Stimulated activated effector memory CD8-positive, alpha-beta T cell treated with anti-CD3 and anti-CD28 coated beads, Interleukin-12 subunit alpha, Interleukin-12 subunit beta, amount 100 ng/mL, for 72 hours (primary cell): ENCODE measurements at regions not wholly inside any gene's neighbourhood (a gene's known extent, or its start where the extent isn't known, plus 50 kb on each side); places are given as distances from the start of the nearest gene placed in this dataset.
A peak's percentile ranks its signal among the peaks of the same experiment; 100 is the strongest.

Source experiments
- ATAC-seq: fragments of 150-1000 bp; cut with Tn5 transposase; 2 replicates; pipeline ENCODE4 v1.10.0; 2021
- DNase-seq, 2 donors: peaks; one replicate each; pipeline ENCODE4 v3.0.0; 2021 to 2022; ENCODE audit warnings: low spot score in 2 of 2
- H3K27ac Mint-ChIP-seq: one replicate; pipeline ENCODE4 v1.8.0; 2022; ENCODE audit warnings: mild to moderate bottlenecking, mixed read lengths
- H3K36me3 Mint-ChIP-seq: one replicate; pipeline ENCODE4 v1.8.0; 2022; ENCODE audit warnings: mild to moderate bottlenecking, mixed read lengths
- H3K4me1 Mint-ChIP-seq: one replicate; pipeline ENCODE4 v1.8.0; 2022; ENCODE audit warnings: mixed read lengths
- H3K4me3 Mint-ChIP-seq: one replicate; pipeline ENCODE4 v1.8.0; 2022; ENCODE audit warnings: mild to moderate bottlenecking, mixed read lengths
- H3K9me3 Mint-ChIP-seq: one replicate; pipeline ENCODE4 v1.8.0; 2022; ENCODE audit warnings: mixed read lengths

DNA sequence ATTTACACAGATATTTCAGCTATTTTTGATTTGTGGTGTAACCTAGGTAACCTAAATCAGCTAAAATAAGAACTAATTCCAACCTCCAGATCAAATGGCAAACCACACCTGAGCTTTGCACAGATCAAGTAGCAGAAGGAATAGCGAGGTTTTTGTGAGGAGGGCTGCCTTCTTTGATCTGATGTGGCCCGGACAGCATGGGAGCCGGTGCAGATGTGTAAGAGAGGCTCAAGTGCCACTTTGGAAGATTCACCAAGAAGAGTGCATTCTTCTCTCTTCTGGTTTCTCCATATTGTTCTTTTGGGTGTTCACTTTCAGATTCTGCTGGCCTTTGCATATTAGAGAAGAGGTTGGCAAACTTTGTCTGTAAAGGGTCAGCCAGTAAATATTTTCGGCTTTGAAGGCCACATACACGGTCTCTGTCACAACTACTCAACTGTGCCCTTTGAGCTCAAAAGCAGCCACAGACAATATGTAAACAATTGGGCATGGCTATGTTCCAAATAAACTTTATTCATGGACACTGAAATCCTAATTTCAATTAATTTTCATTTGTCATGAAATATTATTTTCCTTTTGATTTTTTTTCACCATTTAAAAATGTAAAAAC is 78.9 kb upstream of the FAM9C start:
- ATAC-seq (no peak), DNase-seq (no peak)
- no peaks in the 10 kb centered on the region for H3K9me3 Mint-ChIP-seq
- peak overlapping the region; percentile 76 for H3K27ac Mint-ChIP-seq
- H3K36me3 Mint-ChIP-seq = no peaks in the 10 kb centered on the region
- peak overlapping the region; percentile 38 for H3K4me3 Mint-ChIP-seq
- peaks cover 25% of the 10 kb centered on the region for H3K4me1 Mint-ChIP-seq

GRCh38 chrX:13121020-13121555 is 76.7 kb upstream of the FAM9C start:
- ATAC-seq (no peak), DNase-seq (no peak)
- peaks cover 3% of the 10 kb centered on the region for H3K9me3 Mint-ChIP-seq
- no peak overlapping the region for H3K27ac Mint-ChIP-seq
- no peak overlapping the region for H3K4me3 Mint-ChIP-seq
- peaks cover 20% of the 10 kb centered on the region for H3K4me1 Mint-ChIP-seq
- H3K36me3 Mint-ChIP-seq = no peaks in the 10 kb centered on the region

DNA sequence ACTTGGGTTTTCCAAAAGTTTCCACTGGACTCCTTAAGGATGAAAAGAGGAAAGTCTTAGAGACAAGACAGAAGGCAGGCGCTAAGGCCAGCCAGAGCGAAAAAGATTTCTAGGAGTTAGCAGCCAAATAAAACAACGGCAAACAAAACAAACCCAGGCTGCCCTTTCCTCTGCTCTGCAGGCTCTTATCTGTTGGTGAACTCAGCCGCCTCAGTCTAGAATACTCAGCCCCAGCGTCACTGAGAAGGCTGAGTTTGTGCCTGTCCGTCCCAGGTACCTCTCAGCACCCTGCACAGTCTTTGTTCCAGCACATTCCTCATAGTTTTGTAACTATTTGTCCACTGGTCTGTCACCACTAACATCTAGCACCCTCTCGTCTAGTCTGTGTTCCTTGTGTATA is 75.6 kb upstream of the FAM9C start:
- Mint-ChIP-seq H3K9me3 (peaks cover 3% of the 10 kb centered on the region), H3K27ac (no peak overlapping the region), H3K4me1 (peaks cover 20% of the 10 kb centered on the region), H3K36me3 (no peaks in the 10 kb centered on the region), H3K4me3 (no peak overlapping the region)
- no peak for DNase-seq
- ATAC-seq = no peak

DNA sequence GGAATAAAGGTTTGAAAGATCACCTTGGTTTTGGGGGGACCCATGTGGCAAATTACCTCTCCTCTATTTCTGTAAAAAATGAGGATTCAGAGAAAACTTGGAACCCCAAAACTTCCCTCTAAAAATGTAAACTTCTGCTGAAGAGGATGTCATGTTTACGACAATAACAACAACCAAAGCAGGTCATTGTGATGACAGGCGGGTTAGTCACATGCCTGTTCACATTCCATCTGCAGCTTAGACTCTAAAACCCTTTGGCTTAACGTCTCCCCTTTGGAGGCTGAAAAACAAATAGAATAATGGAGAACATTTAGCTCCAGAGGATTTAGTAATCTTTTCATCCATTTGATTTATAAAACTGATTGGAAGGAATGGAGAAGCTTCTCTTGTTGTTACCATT is 75.0 kb upstream of the FAM9C start:
- Mint-ChIP-seq H3K36me3 (no peaks in the 10 kb centered on the region), H3K4me1 (peaks cover 15% of the 10 kb centered on the region), H3K4me3 (no peak overlapping the region), H3K27ac (no peak overlapping the region), H3K9me3 (peaks cover 3% of the 10 kb centered on the region)
- DNase-seq (no peak), ATAC-seq (no peak)

DNA sequence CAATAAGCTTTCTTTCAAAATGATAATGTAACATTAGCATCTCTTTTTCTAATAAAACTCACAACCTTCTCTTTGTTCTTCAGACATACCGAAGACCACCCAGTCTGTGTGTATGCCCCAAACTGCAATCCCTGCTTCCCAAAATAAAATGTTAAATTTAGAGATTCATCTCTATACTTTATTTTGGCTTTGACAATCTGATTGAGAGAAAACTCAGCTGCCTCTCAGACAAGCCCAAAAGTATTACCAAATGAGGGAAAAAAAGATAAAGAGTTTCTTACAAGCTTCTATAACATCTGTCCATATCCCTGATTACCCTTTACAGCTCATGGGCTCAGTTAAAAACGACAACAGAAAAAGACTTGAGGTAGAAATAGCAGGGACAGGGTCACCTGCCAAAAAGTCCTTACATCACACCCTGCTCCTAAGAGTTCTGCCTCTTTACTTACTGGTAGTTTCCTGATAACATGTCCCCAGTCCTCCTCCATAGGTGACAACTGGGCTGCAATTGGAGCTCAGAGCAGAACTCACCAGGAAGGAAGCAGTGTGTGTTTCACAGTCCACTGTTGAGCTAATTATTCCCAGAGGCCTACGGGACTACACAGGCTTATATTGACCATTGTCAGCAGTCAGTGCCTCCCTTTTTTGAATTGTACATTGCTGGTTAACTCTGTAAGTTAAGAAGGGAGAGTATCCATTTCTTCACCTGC is 70.9 kb upstream of the FAM9C start:
- DNase-seq (no peak), ATAC-seq (no peak)
- peaks cover 3% of the 10 kb centered on the region for H3K9me3 Mint-ChIP-seq
- no peaks in the 10 kb centered on the region for H3K4me1 Mint-ChIP-seq
- H3K27ac Mint-ChIP-seq = no peak overlapping the region
- H3K4me3 Mint-ChIP-seq = no peak overlapping the region
- no peaks in the 10 kb centered on the region for H3K36me3 Mint-ChIP-seq

GRCh38 chrX:13112499-13112898 is 68.1 kb upstream of the FAM9C start:
- ATAC-seq (no peak), DNase-seq (no peak)
- Mint-ChIP-seq H3K4me1 (no peaks in the 10 kb centered on the region), H3K4me3 (no peak overlapping the region), H3K9me3 (peaks cover 3% of the 10 kb centered on the region), H3K36me3 (no peaks in the 10 kb centered on the region), H3K27ac (no peak overlapping the region)

DNA sequence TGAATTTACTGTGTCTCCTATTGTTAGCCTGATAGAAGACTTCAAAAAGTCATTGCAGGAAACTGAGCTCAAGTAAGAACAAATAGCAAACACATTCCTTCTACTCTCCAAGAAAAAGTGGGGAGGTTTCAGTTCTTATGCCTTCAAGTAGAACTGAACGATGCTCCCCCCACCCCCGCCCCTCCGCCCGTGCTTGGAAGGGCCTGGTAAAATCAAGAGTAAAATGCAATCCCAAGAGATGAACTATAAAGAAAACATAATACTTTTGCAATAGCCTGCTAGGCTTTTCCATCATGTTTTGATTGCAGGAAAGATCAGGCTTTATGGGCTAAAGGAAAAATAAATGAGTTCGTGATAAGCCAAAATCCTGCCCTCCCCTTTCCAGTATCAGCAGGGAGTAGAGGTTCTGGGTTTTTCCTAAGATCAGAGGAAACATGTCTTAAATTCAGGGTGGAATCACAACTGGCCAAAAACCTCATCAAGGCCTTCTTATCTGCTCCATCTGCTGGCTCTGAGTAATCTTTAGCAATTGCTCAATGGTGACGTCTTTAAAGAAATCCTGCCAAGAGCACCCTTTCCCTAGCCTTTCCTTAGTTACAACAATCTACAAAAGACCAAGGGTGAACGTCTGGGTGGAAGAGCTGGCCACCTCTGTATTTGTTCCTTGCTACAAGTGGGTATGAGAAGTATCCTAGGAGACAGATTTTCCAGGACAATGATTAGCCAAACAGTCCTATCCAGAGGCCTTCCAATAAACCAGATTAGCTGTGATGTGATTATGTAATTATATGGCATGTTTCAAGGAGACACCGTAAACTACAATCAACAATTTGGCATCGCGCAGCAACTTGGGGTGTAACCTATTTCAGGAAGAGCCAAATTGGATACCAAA is 66.3 kb upstream of the FAM9C start:
- no peaks in the 10 kb centered on the region for H3K4me1 Mint-ChIP-seq
- DNase-seq = no peak
- no peak overlapping the region for H3K27ac Mint-ChIP-seq
- no peak for ATAC-seq
- no peaks in the 10 kb centered on the region for H3K36me3 Mint-ChIP-seq
- H3K9me3 Mint-ChIP-seq = no peaks in the 10 kb centered on the region
- H3K4me3 Mint-ChIP-seq = no peak overlapping the region

DNA sequence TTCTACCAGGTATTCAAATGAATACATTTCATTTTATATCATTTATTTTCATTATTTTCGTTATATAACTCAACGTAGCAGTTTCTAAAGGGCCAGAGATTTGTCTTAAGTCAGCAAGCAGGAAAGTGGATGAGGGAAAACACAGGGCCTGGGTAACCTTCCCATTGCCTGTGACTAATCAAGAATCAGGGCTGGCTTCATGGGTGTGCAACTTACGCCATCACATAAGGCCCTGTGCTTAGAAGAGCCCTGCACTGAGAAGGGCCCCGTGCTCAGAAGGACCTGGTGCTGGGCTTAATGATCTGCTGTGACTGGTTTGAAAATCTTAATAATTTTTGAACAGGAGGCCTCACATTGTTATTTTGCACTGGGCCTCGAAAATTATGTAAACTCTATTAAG is 65.4 kb upstream of the FAM9C start:
- DNase-seq (no peak), ATAC-seq (no peak)
- H3K9me3 Mint-ChIP-seq = no peaks in the 10 kb centered on the region
- H3K36me3 Mint-ChIP-seq = no peaks in the 10 kb centered on the region
- no peaks in the 10 kb centered on the region for H3K4me1 Mint-ChIP-seq
- H3K4me3 Mint-ChIP-seq = no peak overlapping the region
- no peak overlapping the region for H3K27ac Mint-ChIP-seq

- H3K36me3 Mint-ChIP-seq = no peaks in the 10 kb centered on the region
- DNase-seq (no peak), ATAC-seq (no peak)
- no peak overlapping the region for H3K4me3 Mint-ChIP-seq
- H3K4me1 Mint-ChIP-seq = peaks cover 31% of the 10 kb centered on the region
- no peaks in the 10 kb centered on the region for H3K9me3 Mint-ChIP-seq
- no peak overlapping the region for H3K27ac Mint-ChIP-seq
These were observed 59.5 kb upstream of the FAM9C start for GRCh38 chrX:13103914-13104274.

GRCh38 chrX:13103188-13103913 is 58.9 kb upstream of the FAM9C start:
- H3K9me3 Mint-ChIP-seq = no peaks in the 10 kb centered on the region
- DNase-seq (no peak), ATAC-seq (no peak)
- no peaks in the 10 kb centered on the region for H3K36me3 Mint-ChIP-seq
- H3K27ac Mint-ChIP-seq = no peak overlapping the region
- H3K4me3 Mint-ChIP-seq = no peak overlapping the region
- peaks cover 31% of the 10 kb centered on the region for H3K4me1 Mint-ChIP-seq

- Mint-ChIP-seq H3K4me3 (no peak overlapping the region), H3K36me3 (no peaks in the 10 kb centered on the region), H3K9me3 (no peaks in the 10 kb centered on the region), H3K27ac (no peak overlapping the region), H3K4me1 (peaks cover 31% of the 10 kb centered on the region)
- DNase-seq = no peak
- ATAC-seq = no peak
These were observed 58.2 kb upstream of the FAM9C start for GRCh38 chrX:13102636-13103035.

DNA sequence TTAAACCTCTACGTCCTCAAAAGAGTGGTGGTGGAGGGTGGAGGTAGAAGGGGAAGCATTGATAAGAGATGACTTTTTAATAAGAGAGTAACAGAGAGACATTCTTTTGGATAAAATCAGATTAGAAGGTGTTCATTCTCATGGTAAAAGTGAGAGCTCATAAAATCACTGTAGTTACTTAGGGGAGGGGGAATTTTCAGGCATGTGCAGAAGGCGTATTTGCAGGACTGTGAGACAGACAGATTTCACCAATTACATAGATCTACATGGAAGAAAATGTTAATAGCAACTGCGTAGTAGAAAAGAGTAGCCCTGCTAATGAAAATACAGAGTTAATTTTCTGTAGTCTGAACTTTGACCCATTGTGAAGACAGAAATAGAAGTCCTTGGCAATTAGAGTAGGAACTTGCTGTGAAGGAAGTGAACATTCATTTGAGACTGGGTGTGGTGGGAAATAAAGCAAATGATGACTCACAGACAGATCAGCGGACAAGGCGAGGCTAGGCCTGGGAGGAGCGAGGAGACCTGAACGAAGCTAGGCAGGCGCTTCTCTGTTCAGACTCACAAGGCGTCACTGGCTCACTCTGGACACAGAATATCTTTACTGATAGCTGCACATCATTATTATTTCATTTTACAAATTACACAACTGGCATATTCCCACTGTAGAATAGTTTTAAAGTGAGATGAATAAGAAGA is 57.2 kb upstream of the FAM9C start:
- H3K36me3 Mint-ChIP-seq = no peaks in the 10 kb centered on the region
- DNase-seq = no peak
- peak overlapping the region; percentile 17 for H3K4me3 Mint-ChIP-seq
- peak overlapping the region; percentile 43 for H3K27ac Mint-ChIP-seq
- ATAC-seq = peak; percentile 85
- peaks cover 36% of the 10 kb centered on the region for H3K4me1 Mint-ChIP-seq
- no peaks in the 10 kb centered on the region for H3K9me3 Mint-ChIP-seq

GRCh38 chrX:13099121-13099520 is 54.7 kb upstream of the FAM9C start:
- DNase-seq = no peak
- no peak overlapping the region for H3K27ac Mint-ChIP-seq
- H3K4me3 Mint-ChIP-seq = no peak overlapping the region
- H3K4me1 Mint-ChIP-seq = peaks cover 46% of the 10 kb centered on the region
- no peaks in the 10 kb centered on the region for H3K9me3 Mint-ChIP-seq
- H3K36me3 Mint-ChIP-seq = no peaks in the 10 kb centered on the region
- ATAC-seq = no peak

- H3K27ac Mint-ChIP-seq = peak overlapping the region; percentile 65
These were observed 52.3 kb upstream of the FAM9C start for GRCh38 chrX:13096728-13097127.

More at GRCh38 chrX:13096728-13097127, 52.3 kb upstream of the FAM9C start:
- Mint-ChIP-seq H3K9me3 (no peaks in the 10 kb centered on the region), H3K4me1 (peaks cover 60% of the 10 kb centered on the region), H3K4me3 (no peak overlapping the region), H3K36me3 (no peaks in the 10 kb centered on the region)
- ATAC-seq (no peak), DNase-seq (no peak)
